Duodenal mucosa (tissue), 2 donors: ENCODE measurements at regions not wholly inside any gene's neighbourhood (a gene's known extent, or its start where the extent isn't known, plus 50 kb on each side); places are given as distances from the start of the nearest gene placed in this dataset.
"Not testable (repeated sequence)": the region's sequence is repeated elsewhere in the genome, so short reads cannot be mapped to it uniquely, and the experiment has no call there.

Source experiments
- H3K27ac ChIP-seq: one replicate; pipeline ENCODE4 v1.7.0; 2013; ENCODE audit warnings: low read depth, low read length
- H3K27me3 ChIP-seq, 2 donors: one replicate each; pipeline ENCODE4 v1.7.0; 2013; ENCODE audit warnings: low read length in 2 of 2, control low read depth in 1 of 2; ENCODE audit not compliant: insufficient read depth in 2 of 2, control insufficient read depth in 1 of 2
- H3K36me3 ChIP-seq, 2 donors: one replicate each; pipeline ENCODE4 v1.7.0; 2013; ENCODE audit warnings: low read length in 2 of 2, control low read depth in 1 of 2; ENCODE audit not compliant: insufficient read depth in 2 of 2, control insufficient read depth in 1 of 2
- H3K4me1 ChIP-seq, 2 donors: one replicate each; pipeline ENCODE4 v1.7.0; 2013; ENCODE audit warnings: low read length in 2 of 2, control low read depth in 1 of 2; ENCODE audit not compliant: insufficient read depth in 2 of 2, control insufficient read depth in 1 of 2
- H3K4me3 ChIP-seq, 2 donors: one replicate each; pipeline ENCODE4 v1.7.0; 2013; ENCODE audit warnings: low read length in 2 of 2, low read depth in 1 of 2
- H3K9ac ChIP-seq, 2 donors: one replicate each; pipeline ENCODE4 v1.7.0; 2013; ENCODE audit warnings: low read length in 2 of 2, low read depth in 1 of 2
- H3K9me3 ChIP-seq, 2 donors: one replicate each; pipeline ENCODE4 v1.7.0; 2013; ENCODE audit warnings: low read length in 2 of 2, control low read depth in 1 of 2; ENCODE audit not compliant: control insufficient read depth in 1 of 2

DNA sequence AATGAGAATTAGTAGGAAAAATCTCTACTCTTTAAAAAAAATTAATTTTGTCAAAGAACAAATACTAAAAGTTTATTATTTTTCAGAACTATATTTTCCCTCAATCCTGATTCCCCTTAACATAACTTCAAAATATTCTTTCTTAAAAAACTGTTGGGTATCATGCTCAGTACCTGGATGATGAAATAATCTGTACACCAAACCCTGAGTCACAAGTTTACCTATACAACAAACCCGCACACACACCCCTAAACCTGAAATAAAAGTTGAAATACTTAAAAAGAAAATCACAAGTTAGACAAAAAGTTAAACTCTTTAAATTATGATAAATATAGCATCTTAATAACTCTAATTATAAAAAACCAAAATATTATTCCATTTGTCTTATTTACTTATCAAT, 812.3 kb downstream of the MAT2B start:
- no peaks in the 10 kb centered on the region for H3K9me3 ChIP-seq
- H3K9ac ChIP-seq, result no peak overlapping the region
- H3K4me1 ChIP-seq, result no peaks in the 10 kb centered on the region
- H3K27ac ChIP-seq, result no peak overlapping the region
- no peaks in the 10 kb centered on the region for H3K36me3 ChIP-seq
- no peak overlapping the region for H3K4me3 ChIP-seq
- no peaks in the 10 kb centered on the region for H3K27me3 ChIP-seq

DNA sequence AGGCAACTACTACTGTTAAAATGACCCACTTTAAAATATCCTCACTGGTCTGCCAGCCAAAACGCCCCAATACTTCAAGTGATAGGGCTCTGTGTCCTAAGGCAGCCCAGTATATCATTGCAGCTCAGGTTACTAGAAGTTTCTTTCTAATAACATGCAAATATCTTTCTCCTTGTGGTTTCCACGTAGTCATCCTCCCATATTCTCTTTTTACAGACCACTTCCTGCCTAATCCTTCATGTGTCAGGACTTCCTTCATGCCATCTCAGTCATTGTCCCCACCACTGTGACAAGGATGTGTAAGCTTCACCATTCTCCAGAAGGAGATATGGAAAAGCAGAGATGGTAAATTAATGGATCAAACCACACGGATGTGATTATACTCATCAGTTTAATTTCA, 813.7 kb downstream of the MAT2B start:
- Histone ChIP-seq H3K27ac (no peak overlapping the region), H3K4me3 (no peak overlapping the region), H3K9ac (no peak overlapping the region), H3K4me1 (no peaks in the 10 kb centered on the region), H3K36me3 (no peaks in the 10 kb centered on the region), H3K9me3 (no peaks in the 10 kb centered on the region), H3K27me3 (no peaks in the 10 kb centered on the region)

DNA sequence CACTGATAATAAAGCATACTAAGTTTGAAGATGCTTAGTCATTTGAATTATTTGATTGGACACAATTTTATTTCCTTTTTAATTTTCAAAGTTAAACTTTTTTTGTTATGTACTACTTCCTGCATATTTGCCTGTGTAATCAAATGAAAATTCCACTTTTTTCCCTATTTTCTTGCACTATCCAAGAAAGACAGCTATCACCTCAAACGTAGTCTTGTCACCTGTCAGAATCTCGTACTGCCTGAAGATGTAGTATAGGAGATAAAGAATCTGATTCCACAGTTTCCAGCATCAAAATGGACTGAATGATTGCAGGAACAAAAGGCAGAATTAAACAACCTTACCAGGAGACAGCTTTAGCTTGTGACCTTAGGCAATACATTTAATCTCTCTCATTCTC, 818.8 kb downstream of the MAT2B start:
- Histone ChIP-seq H3K9ac (no peak overlapping the region), H3K4me3 (no peak overlapping the region), H3K27ac (no peak overlapping the region), H3K36me3 (no peaks in the 10 kb centered on the region), H3K27me3 (no peaks in the 10 kb centered on the region), H3K4me1 (no peaks in the 10 kb centered on the region), H3K9me3 (peaks cover 0 to 15% of the 10 kb centered on the region in 2 donors)

DNA sequence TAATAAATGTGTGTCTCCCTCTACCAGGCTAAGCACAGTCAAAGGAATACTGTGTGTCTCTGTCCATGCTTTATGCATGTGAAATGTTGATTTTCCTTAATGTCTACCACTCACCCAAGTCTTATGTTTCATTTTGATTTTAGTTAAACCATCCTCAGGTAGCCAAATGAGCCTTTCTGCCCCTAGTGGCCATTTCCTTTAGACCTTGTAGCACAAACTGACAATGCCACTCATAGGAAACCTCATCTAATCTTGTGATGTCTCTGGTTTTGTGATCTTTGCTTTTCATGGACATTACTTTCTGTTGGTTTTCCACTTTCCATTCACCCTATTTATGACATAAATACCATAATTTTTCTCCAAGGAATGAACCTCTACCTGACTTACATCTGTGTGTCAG, 820.8 kb downstream of the MAT2B start:
- Histone ChIP-seq H3K27ac (no peak overlapping the region), H3K27me3 (no peaks in the 10 kb centered on the region), H3K4me3 (no peak overlapping the region), H3K9me3 (peaks cover 0 to 15% of the 10 kb centered on the region in 2 donors), H3K4me1 (no peaks in the 10 kb centered on the region), H3K36me3 (no peaks in the 10 kb centered on the region), H3K9ac (no peak overlapping the region)

DNA sequence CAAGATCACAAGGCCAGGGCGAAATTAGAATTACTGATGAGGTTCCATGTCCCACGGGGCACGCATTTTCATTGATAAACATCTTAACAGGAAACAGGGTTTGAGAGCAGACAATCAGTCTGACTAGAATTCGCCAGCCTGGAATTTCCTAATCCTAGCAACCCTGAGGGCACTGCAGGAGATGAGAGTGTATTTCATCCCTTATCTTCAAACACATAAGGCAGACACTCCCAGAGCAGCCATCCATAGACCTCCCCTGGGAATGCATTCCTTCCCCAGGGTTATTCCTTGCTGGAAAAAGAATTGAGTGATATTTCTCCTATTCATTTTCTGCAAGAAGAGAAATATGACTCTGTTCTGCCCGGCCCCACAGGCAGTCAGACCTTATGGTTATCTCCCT, 821.7 kb downstream of the MAT2B start:
- H3K36me3 ChIP-seq, H3K9ac ChIP-seq, H3K27me3 ChIP-seq, H3K4me1 ChIP-seq, H3K27ac ChIP-seq, H3K4me3 ChIP-seq: not testable (repeated sequence)
- peaks cover 0 to 15% of the 10 kb centered on the region in 2 donors for H3K9me3 ChIP-seq

DNA sequence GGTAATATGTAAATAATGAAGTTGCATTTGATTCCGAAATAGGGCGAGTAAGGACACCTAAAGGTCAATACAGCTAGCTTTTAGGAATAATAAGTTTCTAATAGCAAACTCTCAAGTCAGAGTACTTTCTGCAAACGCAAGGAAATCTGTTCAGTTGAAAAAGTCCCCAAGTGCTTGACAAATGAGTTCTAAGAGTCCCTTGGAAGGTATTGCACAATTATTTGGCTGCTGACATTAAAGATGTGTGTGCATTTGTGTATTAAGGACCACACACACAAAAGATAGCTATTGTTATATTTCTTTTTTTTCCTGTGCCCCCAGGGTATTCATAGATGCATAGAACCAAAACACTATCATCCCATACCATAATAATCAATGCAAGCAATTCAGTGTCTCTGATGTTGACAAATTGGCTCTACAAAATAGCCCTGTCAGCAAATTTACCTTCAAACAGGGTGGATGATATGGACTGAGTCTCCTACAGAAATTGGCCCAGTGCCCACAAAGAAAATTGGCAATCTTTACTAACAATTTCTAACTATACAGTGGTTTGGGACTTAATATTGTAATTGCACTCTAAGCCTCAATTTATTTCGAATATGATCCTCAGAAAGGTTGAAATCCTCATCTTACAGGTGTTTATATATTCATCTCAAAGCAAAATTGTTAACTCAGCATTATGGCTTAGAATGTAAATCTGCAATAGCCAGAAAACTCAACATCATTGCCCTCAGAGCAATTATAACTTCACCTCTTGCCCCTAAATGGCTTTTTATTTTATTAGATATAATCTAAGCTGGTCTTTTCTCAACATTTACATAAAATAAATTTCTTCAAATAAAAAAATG, 827.2 kb downstream of the MAT2B start:
- no peak overlapping the region for H3K9ac ChIP-seq
- H3K4me3 ChIP-seq, result no peak overlapping the region
- H3K27ac ChIP-seq, result no peak overlapping the region
- H3K27me3 ChIP-seq, result no peaks in the 10 kb centered on the region
- no peaks in the 10 kb centered on the region for H3K9me3 ChIP-seq
- H3K4me1 ChIP-seq, result no peaks in the 10 kb centered on the region
- no peaks in the 10 kb centered on the region for H3K36me3 ChIP-seq

DNA sequence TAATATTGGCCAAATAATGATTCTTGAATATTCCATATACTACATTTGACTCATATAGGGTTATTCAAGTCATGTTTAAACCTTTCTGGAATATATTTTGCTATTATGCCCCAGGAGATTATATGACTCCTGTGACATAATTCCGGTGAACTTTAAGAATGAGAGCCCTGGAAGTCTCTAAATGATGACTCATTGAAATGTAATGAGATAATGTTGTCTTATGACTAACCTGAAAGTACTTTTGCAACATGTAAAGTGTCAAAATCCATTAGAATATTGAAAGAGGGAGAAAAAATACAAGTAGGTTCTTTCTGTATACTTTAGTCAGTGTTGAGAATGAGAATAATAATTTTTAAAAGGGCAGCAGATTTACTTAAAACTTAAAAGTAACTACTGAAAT, 830.4 kb downstream of the MAT2B start:
- Histone ChIP-seq H3K9me3 (no peaks in the 10 kb centered on the region), H3K36me3 (no peaks in the 10 kb centered on the region), H3K9ac (no peak overlapping the region), H3K27ac (no peak overlapping the region), H3K4me1 (no peaks in the 10 kb centered on the region), H3K27me3 (no peaks in the 10 kb centered on the region), H3K4me3 (no peak overlapping the region)

DNA sequence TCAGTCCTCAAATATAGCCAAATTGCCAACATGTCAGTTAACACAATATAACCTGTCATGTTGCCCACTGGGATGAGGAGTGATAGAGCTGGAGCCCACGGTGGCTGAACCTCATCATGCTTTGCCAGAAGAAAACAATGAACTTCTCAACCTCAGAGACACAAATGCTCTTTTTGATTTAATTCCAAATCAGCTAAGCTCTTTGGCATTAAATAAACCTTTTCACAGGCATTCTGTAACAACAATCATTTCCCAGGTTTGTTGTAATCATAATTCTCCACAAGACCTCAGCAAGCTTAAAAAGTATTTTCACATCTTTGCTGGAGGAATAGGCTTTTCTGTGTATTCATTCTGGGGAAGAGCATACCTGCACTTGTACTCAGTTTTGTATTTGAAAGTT, 830.9 kb downstream of the MAT2B start:
- H3K9me3 ChIP-seq, result no peaks in the 10 kb centered on the region
- no peak overlapping the region for H3K4me3 ChIP-seq
- H3K4me1 ChIP-seq, result no peaks in the 10 kb centered on the region
- H3K36me3 ChIP-seq, result no peaks in the 10 kb centered on the region
- H3K27me3 ChIP-seq, result no peaks in the 10 kb centered on the region
- H3K9ac ChIP-seq, result no peak overlapping the region
- no peak overlapping the region for H3K27ac ChIP-seq

DNA sequence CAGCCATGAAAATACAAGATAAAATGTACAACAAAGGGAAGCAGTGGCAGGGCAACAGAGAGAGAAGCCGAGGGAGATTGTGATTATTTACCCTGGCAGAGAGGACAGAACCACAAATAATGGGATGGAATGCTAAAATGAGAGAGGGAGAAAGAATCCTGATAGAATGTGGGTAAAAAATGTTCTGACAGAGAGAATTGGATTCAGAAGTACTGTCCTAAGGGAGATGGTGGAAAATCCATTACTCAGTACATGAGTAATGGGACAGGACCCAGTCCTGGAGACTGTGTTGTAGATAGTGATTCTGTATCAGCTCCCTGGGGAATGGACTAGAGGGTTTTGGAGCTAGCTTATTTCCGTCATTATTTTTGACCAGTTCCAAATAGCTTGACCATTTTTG, 831.5 kb downstream of the MAT2B start:
- Histone ChIP-seq H3K9me3 (no peaks in the 10 kb centered on the region), H3K4me3 (no peak overlapping the region), H3K27ac (no peak overlapping the region), H3K9ac (no peak overlapping the region), H3K4me1 (no peaks in the 10 kb centered on the region), H3K27me3 (no peaks in the 10 kb centered on the region), H3K36me3 (no peaks in the 10 kb centered on the region)

DNA sequence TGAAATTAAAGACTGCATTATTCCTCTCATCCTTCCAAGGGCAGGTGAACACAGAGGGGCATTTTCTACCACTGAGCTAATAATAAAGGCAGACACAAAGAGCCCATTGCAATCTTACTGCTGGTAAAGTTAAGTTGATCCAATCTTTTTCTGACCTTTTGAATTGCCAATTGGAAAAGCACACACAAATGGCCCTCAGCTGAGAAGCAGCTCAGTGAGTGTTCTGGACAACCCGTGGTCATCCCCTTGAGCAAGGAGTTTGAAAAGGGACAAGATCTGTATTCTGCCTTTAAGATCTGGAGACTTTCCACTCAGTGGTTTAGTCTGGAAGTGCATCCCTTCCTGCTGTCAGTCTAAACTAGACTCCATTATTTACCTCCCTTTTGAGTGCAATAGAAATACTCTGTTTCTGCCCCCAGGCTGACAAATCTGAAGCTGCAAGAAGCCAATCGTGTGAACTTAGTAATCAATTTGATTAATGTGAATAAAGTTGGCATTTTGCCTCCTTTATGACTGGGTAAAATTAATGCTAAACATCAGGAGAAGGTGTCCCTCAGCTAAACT, 835.7 kb downstream of the MAT2B start:
- Histone ChIP-seq H3K9ac (no peak overlapping the region), H3K36me3 (no peaks in the 10 kb centered on the region), H3K9me3 (no peaks in the 10 kb centered on the region), H3K27ac (no peak overlapping the region), H3K4me3 (no peak overlapping the region), H3K4me1 (no peaks in the 10 kb centered on the region), H3K27me3 (no peaks in the 10 kb centered on the region)
